Keratinocyte (primary cell): ENCODE measurements at regions not wholly inside any gene's neighbourhood (a gene's known extent, or its start where the extent isn't known, plus 50 kb on each side); places are given as distances from the start of the nearest gene placed in this dataset.

Source experiments
- DNase-seq: peaks from one replicate; pipeline ENCODE4 v3.0.0-alpha.2; 2011; ENCODE audit warnings: low read depth, missing footprints, low spot score
- FAIRE-seq: peaks from 2 replicates; lab custom pipeline; 2011; peaks lifted over from hg19 to GRCh38; lab: Jason Lieb, UNC
- H2AFZ ChIP-seq: 2 replicates; pipeline ENCODE4 v1.6.0; 2012; ENCODE audit warnings: low read length, control low read depth, inconsistent platforms; ENCODE audit not compliant: control insufficient read depth
- H3K27ac ChIP-seq: 2 replicates; pipeline ENCODE4 v1.5.1; 2011; ENCODE audit warnings: low read length; ENCODE audit not compliant: control insufficient read depth, insufficient read depth
- H3K27me3 ChIP-seq: 3 replicates; pipeline ENCODE4 v1.6.0; 2011; ENCODE audit warnings: low read length; ENCODE audit not compliant: control insufficient read depth, insufficient read depth; ENCODE audit errors: extremely low read depth
- H3K36me3 ChIP-seq, 2 experiments: 2 replicates in 1 of 2; 3 replicates in 1 of 2; pipeline ENCODE4 v1.5.1; 2011; ENCODE audit warnings: low read length in 2 of 2, mild to moderate bottlenecking in 1 of 2; ENCODE audit not compliant: control insufficient read depth in 2 of 2, insufficient read depth in 2 of 2; ENCODE audit errors: extremely low read depth in 1 of 2
- H3K4me1 ChIP-seq: 3 replicates; pipeline ENCODE4 v1.5.1; 2011; ENCODE audit warnings: low read length; ENCODE audit not compliant: control insufficient read depth, insufficient read depth; ENCODE audit errors: extremely low read depth
- H3K4me2 ChIP-seq: 3 replicates; pipeline ENCODE4 v1.6.0; 2011; ENCODE audit warnings: low read depth, low read length; ENCODE audit not compliant: control insufficient read depth, insufficient read depth; ENCODE audit errors: extremely low read depth
- H3K4me3 ChIP-seq, 3 experiments: fragments of 200-600 bp in 1 of 3; sonication (generic) in 1 of 3; 2 replicates in 2 of 3; 3 replicates in 1 of 3; pipeline ENCODE4 v1.5.1; 2011 to 2016; ENCODE audit warnings: low read length in 3 of 3, mild to moderate bottlenecking in 3 of 3, control low read depth in 2 of 3, inconsistent platforms in 1 of 3, low read depth in 1 of 3, mixed read lengths in 1 of 3, mixed run types in 1 of 3, moderate library complexity in 1 of 3; ENCODE audit not compliant: control insufficient read depth in 2 of 3, insufficient read depth in 2 of 3; ENCODE audit errors: extremely low read depth in 1 of 3
- H3K79me2 ChIP-seq: 2 replicates; pipeline ENCODE4 v1.6.0; 2012; ENCODE audit warnings: low read length; ENCODE audit not compliant: control insufficient read depth, insufficient read depth
- H3K9ac ChIP-seq: 3 replicates; pipeline ENCODE4 v1.6.0; 2011; ENCODE audit warnings: low read length; ENCODE audit not compliant: control insufficient read depth, insufficient read depth; ENCODE audit errors: extremely low read depth
- H3K9me1 ChIP-seq: 3 replicates; pipeline ENCODE4 v1.6.0; 2011; ENCODE audit warnings: low read length; ENCODE audit not compliant: control insufficient read depth, insufficient read depth; ENCODE audit errors: extremely low read depth
- H3K9me3 ChIP-seq: 2 replicates; pipeline ENCODE4 v1.5.1; 2012; ENCODE audit warnings: low read depth, low read length; ENCODE audit not compliant: control insufficient read depth
- H4K20me1 ChIP-seq: 3 replicates; pipeline ENCODE4 v1.6.0; 2011; ENCODE audit warnings: low read length; ENCODE audit not compliant: control insufficient read depth, insufficient read depth; ENCODE audit errors: extremely low read depth
- EZH2 ChIP-seq: IDR thresholded peaks from one replicate; pipeline ENCODE4 v1.6.1; 2012; ENCODE audit warnings: inconsistent platforms, mild to moderate bottlenecking, low read length, moderate library complexity
- dilution Hi-C: fragments of 300-500 bp; cut with MboI; formaldehyde crosslinking; loops from one replicate; pipeline ENCODE4 v1.7.0; 2020; ENCODE audit warnings: low sequenced_read_pairs; ENCODE audit not compliant: extremely low pct_ligation_motif_present
- TF ChIP-seq, protein P1 (sequence below), 3 experiments: IDR thresholded peaks in 1 of 3; conservative IDR thresholded peaks in 1 of 3; optimal IDR thresholded peaks in 1 of 3; 2 replicates in 2 of 3; 3 replicates in 1 of 3; pipeline versions ENCODE3 to v1.5.1; 2011; ENCODE audit warnings: low read length in 3 of 3, mild to moderate bottlenecking in 3 of 3, moderate library complexity in 2 of 3, control low read depth in 1 of 3, inconsistent platforms in 1 of 3; ENCODE audit not compliant: insufficient read depth in 2 of 3; ENCODE audit errors: extremely low read depth in 1 of 3

DNA sequence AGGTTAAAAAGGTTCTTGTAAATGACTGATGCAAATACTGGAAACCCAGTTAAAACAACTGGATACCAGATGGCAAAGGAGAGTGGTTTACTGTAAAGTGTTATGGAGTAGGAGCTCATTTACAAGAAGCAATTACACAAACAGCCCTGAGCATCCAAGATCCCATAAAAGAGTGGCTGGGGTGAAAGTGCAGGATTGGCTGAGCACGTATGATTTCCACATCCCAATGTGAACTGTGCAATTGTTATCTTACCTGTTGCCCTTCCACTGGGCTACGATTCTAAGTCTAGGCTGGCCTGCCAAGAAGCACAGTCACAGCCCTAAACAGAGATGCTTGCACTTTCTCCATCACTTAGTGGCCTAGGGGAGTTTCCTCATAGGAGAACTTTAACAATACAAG is 277.6 kb upstream of the RUNX1 start:
- H3K36me3 ChIP-seq, result no peaks in the 10 kb centered on the region
- dilution Hi-C loops, result no loop called here
- H3K79me2 ChIP-seq, result no peaks in the 10 kb centered on the region
- FAIRE-seq (no peak), DNase-seq (no peak)
- peaks cover 10% of the 10 kb centered on the region for H3K4me1 ChIP-seq
- no peak overlapping the region for H2AFZ ChIP-seq
- TF ChIP-seq, protein P1, sequence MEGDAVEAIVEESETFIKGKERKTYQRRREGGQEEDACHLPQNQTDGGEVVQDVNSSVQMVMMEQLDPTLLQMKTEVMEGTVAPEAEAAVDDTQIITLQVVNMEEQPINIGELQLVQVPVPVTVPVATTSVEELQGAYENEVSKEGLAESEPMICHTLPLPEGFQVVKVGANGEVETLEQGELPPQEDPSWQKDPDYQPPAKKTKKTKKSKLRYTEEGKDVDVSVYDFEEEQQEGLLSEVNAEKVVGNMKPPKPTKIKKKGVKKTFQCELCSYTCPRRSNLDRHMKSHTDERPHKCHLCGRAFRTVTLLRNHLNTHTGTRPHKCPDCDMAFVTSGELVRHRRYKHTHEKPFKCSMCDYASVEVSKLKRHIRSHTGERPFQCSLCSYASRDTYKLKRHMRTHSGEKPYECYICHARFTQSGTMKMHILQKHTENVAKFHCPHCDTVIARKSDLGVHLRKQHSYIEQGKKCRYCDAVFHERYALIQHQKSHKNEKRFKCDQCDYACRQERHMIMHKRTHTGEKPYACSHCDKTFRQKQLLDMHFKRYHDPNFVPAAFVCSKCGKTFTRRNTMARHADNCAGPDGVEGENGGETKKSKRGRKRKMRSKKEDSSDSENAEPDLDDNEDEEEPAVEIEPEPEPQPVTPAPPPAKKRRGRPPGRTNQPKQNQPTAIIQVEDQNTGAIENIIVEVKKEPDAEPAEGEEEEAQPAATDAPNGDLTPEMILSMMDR (optimal IDR thresholded peaks at IDR 0.05 in 1 of 3, IDR thresholded peaks at IDR 0.05 in 1 of 3, conservative IDR thresholded peaks at IDR 0.05 in 1 of 3; ENCODE audit: extremely low read depth in 1 of 3, insufficient read depth in 2 of 3, low read length in 3 of 3), result no peak
- no peak for TF ChIP-seq EZH2
- H3K9ac ChIP-seq, result no peak overlapping the region
- H3K9me3 ChIP-seq, result no peaks in the 10 kb centered on the region
- no peaks in the 10 kb centered on the region for H4K20me1 ChIP-seq
- H3K4me2 ChIP-seq, result no peak overlapping the region
- no peak overlapping the region for H3K4me3 ChIP-seq
- H3K27me3 ChIP-seq, result no peaks in the 10 kb centered on the region
- H3K9me1 ChIP-seq, result no peaks in the 10 kb centered on the region
- no peak overlapping the region for H3K27ac ChIP-seq

DNA sequence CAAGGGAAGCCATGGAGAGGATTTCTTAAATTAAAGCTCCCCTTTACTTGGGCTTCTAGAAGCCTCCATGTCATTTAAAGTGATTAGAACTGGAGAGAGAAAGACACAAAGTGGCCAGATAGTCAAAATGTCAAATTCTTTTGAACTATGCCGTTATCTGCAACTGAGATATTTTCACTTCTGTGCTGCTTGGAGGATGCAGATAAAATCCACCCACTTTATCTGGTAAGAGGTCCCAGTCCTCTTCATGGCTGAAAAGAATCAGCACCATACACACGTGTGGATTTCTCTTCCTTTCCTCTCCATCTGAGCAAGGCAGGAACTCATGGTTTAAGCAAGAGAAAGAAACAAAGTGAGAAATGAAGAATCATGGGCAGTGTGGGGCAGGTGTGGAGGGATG is 276.9 kb upstream of the RUNX1 start:
- DNase-seq (no peak), FAIRE-seq (no peak)
- no peak overlapping the region for H2AFZ ChIP-seq
- H4K20me1 ChIP-seq, result no peaks in the 10 kb centered on the region
- H3K9ac ChIP-seq, result no peak overlapping the region
- TF ChIP-seq, protein P1 (optimal IDR thresholded peaks at IDR 0.05 in 1 of 3, IDR thresholded peaks at IDR 0.05 in 1 of 3, conservative IDR thresholded peaks at IDR 0.05 in 1 of 3; ENCODE audit: extremely low read depth in 1 of 3, insufficient read depth in 2 of 3, low read length in 3 of 3), result no peak
- TF ChIP-seq EZH2, result no peak
- no peak overlapping the region for H3K4me3 ChIP-seq
- peaks cover 10% of the 10 kb centered on the region for H3K4me1 ChIP-seq
- H3K27me3 ChIP-seq, result no peaks in the 10 kb centered on the region
- H3K9me3 ChIP-seq, result no peaks in the 10 kb centered on the region
- no peak overlapping the region for H3K27ac ChIP-seq
- dilution Hi-C loops, result no loop called here
- H3K36me3 ChIP-seq, result no peaks in the 10 kb centered on the region
- H3K9me1 ChIP-seq, result no peaks in the 10 kb centered on the region
- no peaks in the 10 kb centered on the region for H3K79me2 ChIP-seq
- no peak overlapping the region for H3K4me2 ChIP-seq
